ENCODE measurements at regions not wholly inside any gene's neighbourhood (a gene's known extent, or its start where the extent isn't known, plus 50 kb on each side); places are given as distances from the start of the nearest gene placed in this dataset.

DNA sequence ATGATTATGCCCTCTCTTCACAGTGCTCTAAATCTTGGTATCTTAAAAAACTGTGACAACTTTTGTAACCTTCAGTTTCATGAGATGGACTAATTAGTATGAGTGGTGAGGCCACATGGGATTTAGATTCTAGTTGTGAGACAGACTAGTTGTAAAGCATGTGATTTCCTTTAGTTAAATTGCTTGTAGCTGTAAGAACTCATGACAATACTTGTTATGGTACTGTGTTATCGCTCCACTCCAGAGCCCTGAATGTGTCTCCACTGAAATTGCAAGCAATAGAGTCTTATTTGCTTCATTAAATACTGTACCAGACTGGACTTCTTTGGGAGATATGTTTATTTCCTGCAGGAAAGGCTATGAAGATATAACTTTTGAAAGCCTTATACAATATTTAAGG lies 1198.3 kb upstream of the CDH6 start (continued):
- no peak for TF ChIP-seq KDM5A (IDR thresholded peaks at IDR 0.05; ENCODE audit: low read length)
- no peak for TF ChIP-seq KDM4A (IDR thresholded peaks at IDR 0.05; ENCODE audit: low read depth, low read length, severe bottlenecking)
- no peak for TF ChIP-seq NANOG (IDR thresholded peaks at IDR 0.05; ENCODE audit: insufficient read depth, low read depth, low read length, poor library complexity, severe bottlenecking)
- TF ChIP-seq TCF12 (IDR thresholded peaks at IDR 0.05; ENCODE audit: low read depth, low read length), result no peak
- TF ChIP-seq JUN (IDR thresholded peaks at IDR 0.05; ENCODE audit: low read depth, low read length), result no peak
- TF ChIP-seq SP2 (IDR thresholded peaks at IDR 0.05; ENCODE audit: low read length), result no peak
- no peak for TF ChIP-seq EZH2 (IDR thresholded peaks at IDR 0.05; ENCODE audit: low read depth, low read length, severe bottlenecking)
- TF ChIP-seq CBX8 (IDR thresholded peaks at IDR 0.05; ENCODE audit: borderline replicate concordance, low read depth, low read length), result no peak

Measured in H1 (cell line).